HEK293T (cell line): ENCODE measurements at regions not wholly inside any gene's neighbourhood (a gene's known extent, or its start where the extent isn't known, plus 50 kb on each side); places are given as distances from the start of the nearest gene placed in this dataset.

ENCODE experiments used
- BHLHE40 ChIP-seq: fragments of 450-650 bp; IDR thresholded peaks from 2 replicates; pipeline ENCODE4 v1.6.1; 2016; ENCODE audit warnings: mild to moderate bottlenecking, moderate library complexity, borderline replicate concordance
- CTBP1 ChIP-seq: fragments of 450-650 bp; IDR thresholded peaks from 2 replicates; pipeline ENCODE4 v1.6.1; 2016; ENCODE audit warnings: borderline replicate concordance
- HDGF ChIP-seq: fragments of 450-650 bp; IDR thresholded peaks from 2 replicates; pipeline ENCODE4 v1.6.1; 2017; ENCODE audit warnings: antibody characterized with exemption, borderline replicate concordance
- LEF1 ChIP-seq: fragments of 450-650 bp; IDR thresholded peaks from 2 replicates; pipeline ENCODE4 v1.6.1; 2017; ENCODE audit warnings: mild to moderate bottlenecking, borderline replicate concordance
- SP1 ChIP-seq: fragments of 450-650 bp; IDR thresholded peaks from 2 replicates; pipeline ENCODE4 v1.6.1; 2017
- SUZ12 ChIP-seq: fragments of 450-650 bp; IDR thresholded peaks from 2 replicates; pipeline ENCODE4 v1.6.1; 2016; ENCODE audit warnings: mild to moderate bottlenecking
- TARDBP ChIP-seq: fragments of 450-650 bp; IDR thresholded peaks from 2 replicates; pipeline ENCODE4 v1.6.1; 2016

- TF ChIP-seq CTBP1: no peak
- no peak for TF ChIP-seq BHLHE40
- no peak for TF ChIP-seq HDGF
- TF ChIP-seq LEF1: no peak
- no peak for TF ChIP-seq SP1
- no peak for TF ChIP-seq SUZ12
- no peak for TF ChIP-seq TARDBP
These were observed 156.2 kb downstream of the MED10 start for GRCh38 chr5:6222121-6222520.
